ENCODE measurements at regions not wholly inside any gene's neighbourhood (a gene's known extent, or its start where the extent isn't known, plus 50 kb on each side); places are given as distances from the start of the nearest gene placed in this dataset.

- no peak overlapping the region for H3K4me3 ChIP-seq (replicated peaks; ENCODE audit: low read depth, low read length)
- no peak for DNase-seq (ENCODE audit: low read depth)
- TF ChIP-seq CTCF (IDR thresholded peaks at IDR 0.05; ENCODE audit: low read length, missing control alignments) = no peak
Measured at GRCh38 chr5:159725475-159725874, 190.8 kb upstream of the ADRA1B start.

GRCh38 chr5:159727167-159727566, 189.1 kb upstream of the ADRA1B start:
- no peak for DNase-seq (ENCODE audit: low read depth)
- no peak overlapping the region for H3K4me3 ChIP-seq (replicated peaks; ENCODE audit: low read depth, low read length)
- TF ChIP-seq CTCF (IDR thresholded peaks at IDR 0.05; ENCODE audit: low read length, missing control alignments) = no peak

GRCh38 chr5:159730285-159730684, 186.0 kb upstream of the ADRA1B start:
- H3K4me3 ChIP-seq (replicated peaks; ENCODE audit: low read depth, low read length) = no peak overlapping the region
- no peak for TF ChIP-seq CTCF (IDR thresholded peaks at IDR 0.05; ENCODE audit: low read length, missing control alignments)
- no peak for DNase-seq (ENCODE audit: low read depth)

- H3K4me3 ChIP-seq (replicated peaks; ENCODE audit: low read depth, low read length) = no peak overlapping the region
- TF ChIP-seq CTCF (IDR thresholded peaks at IDR 0.05; ENCODE audit: low read length, missing control alignments) = no peak
- no peak for DNase-seq (ENCODE audit: low read depth)
Measured at GRCh38 chr5:159732220-159732619, 184.1 kb upstream of the ADRA1B start.

- no peak for TF ChIP-seq CTCF (IDR thresholded peaks at IDR 0.05; ENCODE audit: low read length, missing control alignments)
Measured at GRCh38 chr5:159734366-159734765, 181.9 kb upstream of the ADRA1B start.

GRCh38 chr5:159735036-159735435, 181.2 kb upstream of the ADRA1B start:
- no peak for TF ChIP-seq CTCF (IDR thresholded peaks at IDR 0.05; ENCODE audit: low read length, missing control alignments)
- DNase-seq (ENCODE audit: low read depth) = no peak
- H3K4me3 ChIP-seq (replicated peaks; ENCODE audit: low read depth, low read length) = no peak overlapping the region

More at GRCh38 chr5:159734366-159734765, 181.9 kb upstream of the ADRA1B start:
- no peak overlapping the region for H3K4me3 ChIP-seq (replicated peaks; ENCODE audit: low read depth, low read length)
- no peak for DNase-seq (ENCODE audit: low read depth)
